Thyroid gland (tissue), 4 donors: ENCODE measurements at regions not wholly inside any gene's neighbourhood (a gene's known extent, or its start where the extent isn't known, plus 50 kb on each side); places are given as distances from the start of the nearest gene placed in this dataset.

Experiments used
- POLR2A ChIP-seq, 2 donors: fragments of 450-650 bp; IDR thresholded peaks; one replicate each; pipeline ENCODE4 v1.6.1; 2017; ENCODE audit warnings: antibody characterized with exemption in 2 of 2, mild to moderate bottlenecking in 2 of 2, moderate library complexity in 1 of 2
- TF ChIP-seq, protein P1 (sequence below), 6 experiments: fragments of 200-600 bp in 3 of 6; fragments of 450-650 bp in 3 of 6; sonication (generic) in 3 of 6; IDR thresholded peaks; one replicate each; pipeline ENCODE4 v1.5.1; 2016 to 2019; ENCODE audit warnings: antibody characterized with exemption in 6 of 6, mild to moderate bottlenecking in 2 of 6, inconsistent platforms in 1 of 6, moderate library complexity in 1 of 6

DNA sequence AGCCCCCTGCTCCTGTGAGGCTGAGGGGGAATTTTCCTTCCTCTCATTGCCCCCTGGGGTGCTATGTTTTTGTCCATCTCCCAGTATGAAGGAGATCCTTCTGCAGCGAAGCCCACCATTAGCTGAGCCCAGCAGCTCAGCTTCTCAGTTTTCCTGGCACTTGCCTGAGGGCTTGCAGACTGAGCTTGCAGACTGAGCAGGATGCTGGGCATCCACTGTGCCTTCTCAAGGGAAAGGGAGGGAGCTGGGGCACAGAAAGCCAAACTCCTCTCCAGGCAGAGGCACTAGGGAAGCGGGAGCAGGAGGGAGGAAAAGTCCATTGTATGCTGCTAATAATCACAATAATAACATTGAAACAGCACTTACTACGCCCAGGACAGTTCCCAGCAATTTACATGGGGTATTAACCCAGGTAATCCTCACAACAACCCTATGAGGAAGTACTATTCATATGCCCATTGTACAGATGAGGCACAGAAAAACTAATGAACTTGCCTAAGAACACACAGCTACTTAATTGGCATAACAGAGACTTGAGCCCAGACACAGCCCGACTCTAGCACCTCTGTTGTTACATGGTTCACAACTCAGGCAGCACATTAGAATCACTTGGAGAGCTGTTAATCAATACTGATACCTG is 86.9 kb upstream of the SSBP2 start:
- TF ChIP-seq, protein P1, sequence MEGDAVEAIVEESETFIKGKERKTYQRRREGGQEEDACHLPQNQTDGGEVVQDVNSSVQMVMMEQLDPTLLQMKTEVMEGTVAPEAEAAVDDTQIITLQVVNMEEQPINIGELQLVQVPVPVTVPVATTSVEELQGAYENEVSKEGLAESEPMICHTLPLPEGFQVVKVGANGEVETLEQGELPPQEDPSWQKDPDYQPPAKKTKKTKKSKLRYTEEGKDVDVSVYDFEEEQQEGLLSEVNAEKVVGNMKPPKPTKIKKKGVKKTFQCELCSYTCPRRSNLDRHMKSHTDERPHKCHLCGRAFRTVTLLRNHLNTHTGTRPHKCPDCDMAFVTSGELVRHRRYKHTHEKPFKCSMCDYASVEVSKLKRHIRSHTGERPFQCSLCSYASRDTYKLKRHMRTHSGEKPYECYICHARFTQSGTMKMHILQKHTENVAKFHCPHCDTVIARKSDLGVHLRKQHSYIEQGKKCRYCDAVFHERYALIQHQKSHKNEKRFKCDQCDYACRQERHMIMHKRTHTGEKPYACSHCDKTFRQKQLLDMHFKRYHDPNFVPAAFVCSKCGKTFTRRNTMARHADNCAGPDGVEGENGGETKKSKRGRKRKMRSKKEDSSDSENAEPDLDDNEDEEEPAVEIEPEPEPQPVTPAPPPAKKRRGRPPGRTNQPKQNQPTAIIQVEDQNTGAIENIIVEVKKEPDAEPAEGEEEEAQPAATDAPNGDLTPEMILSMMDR (IDR thresholded peaks at IDR 0.05): no peak
- TF ChIP-seq POLR2A (IDR thresholded peaks at IDR 0.05): no peak
